ENCODE measurements at regions not wholly inside any gene's neighbourhood (a gene's known extent, or its start where the extent isn't known, plus 50 kb on each side); places are given as distances from the start of the nearest gene placed in this dataset.
A peak's percentile ranks its signal among the peaks of the same experiment; 100 is the strongest.

GRCh38 chr4:24091639-24092233, 201.9 kb upstream of the PPARGC1A start:
- no peak for DNase-seq

DNA sequence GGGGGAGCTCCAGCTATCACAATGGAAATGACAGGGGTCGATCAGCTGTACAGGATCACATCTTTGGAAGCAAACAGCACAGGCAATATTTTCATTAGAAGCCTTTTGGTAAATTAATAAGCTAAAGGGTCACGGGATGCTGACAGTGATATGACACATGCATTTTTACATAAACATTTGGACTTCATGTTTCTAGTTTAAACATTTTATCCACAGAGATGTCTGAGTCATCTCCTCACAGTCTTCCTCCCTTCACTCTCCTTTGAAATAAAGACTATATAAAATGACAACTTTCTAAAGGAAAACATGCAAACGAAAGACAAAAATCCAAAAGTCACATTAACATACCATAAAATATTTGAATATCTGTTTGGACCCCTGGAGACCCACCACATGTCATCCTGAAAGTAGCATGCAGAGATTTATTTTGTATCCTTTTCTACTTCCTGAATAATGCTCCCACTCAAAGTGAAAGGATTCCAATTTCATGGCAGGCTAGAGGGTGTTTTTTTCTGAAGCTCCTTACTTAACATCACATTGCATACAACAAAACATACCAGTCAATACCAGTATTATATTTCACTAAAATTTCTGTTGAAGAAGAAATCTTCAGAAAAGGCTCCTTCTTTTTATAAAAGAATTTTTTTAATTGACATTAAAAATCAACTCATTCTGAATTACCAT, 200.1 kb upstream of the PPARGC1A start:
- no peak for DNase-seq

- DNase-seq = no peak
These were observed 191.0 kb upstream of the PPARGC1A start for GRCh38 chr4:24080871-24081270.

DNA sequence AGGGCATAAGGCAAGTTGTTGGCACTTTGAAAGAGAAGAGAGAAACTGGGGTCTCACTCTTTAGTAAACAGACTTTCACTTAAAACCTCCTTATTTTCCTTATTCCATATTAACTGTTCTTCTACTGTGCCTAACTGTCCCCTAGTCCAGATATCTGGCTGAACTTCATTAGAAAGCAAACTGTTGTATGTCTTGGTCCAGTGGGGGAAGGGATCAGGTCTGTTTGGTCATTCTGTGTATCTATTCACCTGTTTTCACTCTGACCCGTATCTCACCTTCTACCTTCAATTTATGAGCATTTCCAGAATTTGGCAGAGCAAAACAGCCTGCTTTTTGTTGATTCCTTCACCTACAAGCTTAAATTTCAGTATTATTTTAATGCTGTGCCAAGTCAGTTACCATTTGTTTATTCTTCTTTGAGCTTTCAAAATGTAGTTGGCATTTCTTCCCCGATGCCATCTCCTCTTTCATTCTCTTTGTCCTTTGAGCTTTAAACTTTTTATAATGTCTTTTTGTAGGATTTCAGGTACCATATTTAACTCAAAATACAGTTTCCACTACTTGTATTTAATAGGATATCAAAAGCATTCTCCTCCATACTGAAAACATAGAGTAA, 188.6 kb upstream of the PPARGC1A start:
- no peak for DNase-seq

- DNase-seq = peak; percentile 1
These were observed 187.0 kb upstream of the PPARGC1A start for GRCh38 chr4:24076811-24077210.

DNA sequence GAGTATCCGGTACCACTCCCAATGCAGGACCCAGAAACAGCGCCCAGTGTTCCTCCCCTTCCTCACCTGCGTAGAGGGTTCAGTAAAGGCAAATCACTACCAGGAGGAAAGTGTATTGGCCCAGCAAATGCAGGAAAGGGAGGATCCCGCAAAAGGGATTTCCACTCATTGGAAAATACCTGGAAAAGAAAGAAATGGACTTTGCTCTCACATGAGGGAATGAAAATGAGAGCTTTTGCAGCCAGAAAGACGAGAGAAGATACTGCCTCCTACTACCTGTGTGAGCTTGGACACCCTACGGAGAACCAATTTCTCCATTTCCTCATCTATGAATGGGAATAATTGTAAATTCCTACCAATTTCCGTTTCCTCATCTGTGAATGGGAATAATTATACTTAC, 184.1 kb upstream of the PPARGC1A start:
- no peak for DNase-seq

GRCh38 chr4:24071612-24072372, 181.9 kb upstream of the PPARGC1A start:
- DNase-seq = no peak

DNA sequence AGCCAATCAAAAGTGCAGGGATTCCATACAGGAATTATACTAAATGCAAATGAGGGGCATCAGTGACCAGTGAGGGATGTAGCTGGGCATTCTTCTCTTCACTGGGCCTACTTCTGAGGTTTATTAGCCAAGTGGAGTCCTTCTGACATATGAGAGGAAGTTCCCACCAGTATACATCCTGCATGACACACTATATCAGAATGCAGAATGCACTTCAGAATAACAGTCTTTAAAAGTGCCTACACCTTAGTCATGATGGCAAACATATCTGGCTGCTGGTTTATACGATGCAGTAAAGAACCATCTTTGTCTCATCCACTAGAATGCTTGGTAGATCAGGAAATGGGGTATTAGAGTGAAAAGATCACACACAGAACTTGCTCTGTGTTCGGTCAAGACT, 180.3 kb upstream of the PPARGC1A start:
- no peak for DNase-seq

- DNase-seq = no peak
These were observed 177.7 kb upstream of the PPARGC1A start for GRCh38 chr4:24067367-24068193.

- DNase-seq = no peak
These were observed 176.1 kb upstream of the PPARGC1A start for GRCh38 chr4:24065974-24066373.

DNA sequence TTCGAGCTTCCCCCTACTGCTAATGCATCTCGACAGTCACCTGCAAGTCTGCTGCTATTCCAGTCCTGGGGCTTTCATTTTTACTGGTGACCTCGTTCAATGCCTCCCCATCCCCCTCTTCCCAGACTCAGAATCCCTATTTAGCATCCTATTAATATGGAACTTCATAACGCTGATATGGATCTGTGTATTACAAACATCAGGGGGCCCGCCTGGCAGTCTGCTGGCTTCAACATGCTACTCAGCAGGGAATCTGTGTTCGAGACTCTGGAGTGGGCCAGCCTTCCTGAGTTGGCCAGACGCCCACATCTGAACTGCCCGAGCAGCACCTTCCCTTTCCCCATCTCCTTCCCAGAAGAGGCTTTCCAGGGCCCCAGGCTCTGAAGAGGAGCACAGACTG, 173.9 kb upstream of the PPARGC1A start:
- no peak for DNase-seq

- no peak for DNase-seq
These were observed 171.1 kb upstream of the PPARGC1A start for GRCh38 chr4:24060932-24061331.

- no peak for DNase-seq
These were observed 170.0 kb upstream of the PPARGC1A start for GRCh38 chr4:24059839-24060238.

DNA sequence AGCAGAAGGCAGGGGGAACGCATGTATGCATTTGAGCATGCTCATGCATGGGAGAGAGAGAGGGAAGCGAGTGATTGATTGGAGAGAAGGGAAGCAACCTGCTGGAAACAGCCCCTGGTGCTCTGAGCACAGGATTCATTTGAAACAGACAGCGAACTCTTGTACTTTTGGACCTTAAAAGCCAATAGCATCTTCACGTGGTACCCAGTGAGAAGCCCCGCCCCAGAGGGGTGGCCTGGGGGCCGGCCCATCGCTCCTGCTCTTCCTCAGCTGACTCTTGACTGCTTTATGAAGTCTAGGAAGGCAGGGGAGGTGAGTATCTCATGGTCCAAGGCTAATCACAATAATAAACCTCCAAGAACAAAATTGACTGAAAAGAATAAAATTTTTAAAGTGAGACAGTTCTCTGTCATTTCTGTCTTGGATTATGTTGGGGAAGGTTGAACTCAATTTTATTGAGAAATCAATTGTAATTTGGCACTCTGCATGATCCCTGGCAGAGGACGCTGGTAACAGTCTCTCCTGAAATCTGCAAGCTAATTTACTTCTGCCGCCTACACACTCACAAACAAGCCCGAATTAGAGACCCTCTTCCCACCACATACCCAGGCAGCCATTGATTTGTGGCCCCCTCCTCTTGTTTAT, 168.2 kb upstream of the PPARGC1A start:
- DNase-seq = no peak

GRCh38 chr4:24056289-24056688, 166.4 kb upstream of the PPARGC1A start:
- DNase-seq = no peak

GRCh38 chr4:24055623-24056022, 165.8 kb upstream of the PPARGC1A start:
- no peak for DNase-seq

DNA sequence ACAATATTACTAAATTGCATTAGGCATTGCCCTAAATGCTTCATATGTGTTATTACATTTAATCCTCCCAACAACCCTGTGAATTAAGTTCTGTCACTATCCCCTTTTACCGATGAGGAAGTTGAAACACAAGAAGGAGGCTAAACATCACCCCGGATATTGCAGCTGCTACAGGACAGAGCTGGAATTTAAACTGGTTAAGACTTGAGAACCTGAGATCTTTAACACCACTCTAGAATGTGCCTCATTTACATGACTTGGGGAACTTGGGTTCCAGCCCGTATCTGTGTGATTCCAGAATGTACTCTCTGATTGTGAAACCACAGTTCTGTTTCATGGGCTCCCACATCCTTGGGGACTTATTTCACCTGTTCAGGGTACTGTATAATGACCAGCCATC, 165.1 kb upstream of the PPARGC1A start:
- DNase-seq = no peak

DNA sequence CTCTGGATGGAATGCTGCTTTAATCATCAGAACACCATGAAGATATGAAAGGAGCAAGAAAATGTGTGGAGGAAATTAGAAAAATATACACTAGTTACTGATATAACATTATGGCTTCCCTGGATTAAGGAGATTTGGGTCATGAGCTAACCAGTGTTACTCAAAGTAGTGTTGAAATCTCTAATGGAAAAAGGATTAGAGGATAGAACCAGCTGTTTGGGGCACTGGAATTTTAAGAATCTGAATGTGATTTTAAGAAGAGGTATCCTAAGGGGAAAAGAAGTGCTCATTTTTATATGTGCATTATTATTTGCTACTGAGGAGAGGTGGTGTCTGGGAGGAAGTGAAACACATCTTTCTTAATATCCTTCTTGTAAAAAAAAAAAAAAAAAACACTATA, 164.1 kb upstream of the PPARGC1A start:
- DNase-seq = no peak

GRCh38 chr4:24044610-24045589, 155.1 kb upstream of the PPARGC1A start:
- DNase-seq = no peak

GRCh38 chr4:24042094-24042493, 152.2 kb upstream of the PPARGC1A start:
- DNase-seq = no peak

- DNase-seq = no peak
These were observed 151.0 kb upstream of the PPARGC1A start for GRCh38 chr4:24040811-24041210.
